ENCODE measurements at regions not wholly inside any gene's neighbourhood (a gene's known extent, or its start where the extent isn't known, plus 50 kb on each side); places are given as distances from the start of the nearest gene placed in this dataset.
"Not testable (repeated sequence)": the region's sequence is repeated elsewhere in the genome, so short reads cannot be mapped to it uniquely, and the experiment has no call there.

DNA sequence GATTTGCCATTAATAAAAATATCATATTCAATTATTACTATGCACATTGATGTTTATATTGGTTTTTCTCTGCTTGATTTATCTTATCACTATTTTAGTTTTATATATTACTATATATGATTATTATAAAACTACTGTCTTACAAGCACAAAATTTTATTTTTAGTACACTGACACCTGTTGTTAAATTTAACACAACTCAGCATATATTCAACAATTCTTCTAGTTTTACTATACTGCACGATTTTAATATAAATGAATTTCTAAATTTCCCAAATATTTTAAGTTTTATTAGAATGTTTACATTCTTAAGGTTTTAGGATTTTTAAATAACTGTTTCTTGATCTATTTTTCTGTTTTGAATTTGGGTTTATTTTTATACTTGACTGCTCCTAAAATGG lies 889.8 kb upstream of the GJE1 start:
- DNase-seq, result no peak

DNA sequence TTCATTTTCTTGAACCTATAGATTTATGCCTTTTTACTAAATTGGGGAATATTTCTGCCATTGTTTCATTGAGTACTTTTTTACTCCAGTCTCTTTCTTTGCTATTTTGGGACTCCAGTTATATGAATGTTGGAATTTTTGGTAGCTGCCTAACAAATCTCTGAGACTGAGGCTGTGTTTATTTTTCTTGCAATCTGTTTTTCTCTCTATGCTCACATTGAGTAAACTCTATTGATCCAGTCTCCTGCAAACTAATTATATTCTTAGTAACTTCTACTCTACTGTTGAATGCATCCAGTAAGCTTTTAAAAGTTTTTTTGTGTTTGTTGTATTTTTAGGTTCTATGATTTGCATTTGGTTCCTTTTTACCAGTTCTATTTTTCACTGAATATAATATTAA lies 903.4 kb upstream of the GJE1 start:
- DNase-seq, result no peak

DNA sequence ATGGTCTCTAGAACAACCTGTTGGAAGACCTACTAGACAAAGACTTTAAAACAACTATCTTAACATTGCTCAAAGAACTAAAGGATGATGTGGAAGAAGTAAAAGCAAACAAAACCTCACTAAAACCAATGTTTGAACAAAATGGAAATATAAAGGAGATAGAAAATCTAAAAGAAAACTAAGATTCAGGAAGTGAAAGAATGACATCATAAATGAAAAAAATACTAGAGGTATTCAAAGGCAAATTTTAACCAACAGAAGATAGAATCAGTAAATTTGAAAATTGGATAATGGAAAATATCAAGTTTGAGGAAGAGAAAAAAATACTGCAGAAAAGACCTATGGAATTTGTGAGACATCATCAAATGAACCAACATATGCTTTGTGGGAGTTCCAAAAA lies 914.1 kb upstream of the GJE1 start:
- DNase-seq, result no peak

DNA sequence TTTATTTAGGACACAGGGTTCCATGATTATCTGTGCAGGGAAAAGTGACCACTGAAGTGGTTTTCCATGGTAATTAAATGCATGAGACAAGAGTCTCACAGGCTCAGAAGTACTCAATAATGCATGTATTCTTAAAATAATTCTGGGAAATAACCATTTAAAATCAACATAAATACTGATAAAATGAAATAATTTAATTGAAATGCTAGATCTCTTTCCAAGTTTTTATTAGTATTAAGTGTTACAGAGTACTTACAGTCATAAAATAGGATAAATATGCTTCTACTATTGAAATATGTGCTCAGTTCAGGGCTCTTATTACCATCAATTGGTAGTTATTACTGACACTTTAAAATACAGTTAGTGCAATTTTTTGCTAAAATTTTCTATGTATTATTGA lies 916.0 kb upstream of the GJE1 start:
- DNase-seq, result no peak

DNA sequence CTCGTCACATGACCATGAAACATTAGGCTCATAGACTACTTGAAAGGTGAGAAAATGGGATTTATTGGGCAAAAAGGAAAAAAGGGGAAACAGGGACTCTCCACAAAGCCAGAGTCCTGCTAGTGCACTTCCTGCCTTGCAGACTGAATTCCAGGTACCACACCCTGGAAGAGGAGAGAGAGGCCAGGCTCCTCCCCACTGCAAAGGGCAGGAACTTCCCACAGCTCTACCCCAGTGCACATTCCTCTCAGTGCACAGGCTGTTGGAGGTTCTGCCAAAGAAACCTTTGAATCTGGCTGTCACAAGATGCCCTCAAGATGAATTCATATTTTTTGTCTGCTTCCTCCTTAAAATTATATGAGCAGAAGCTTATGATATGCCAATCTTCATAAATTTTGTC lies 920.4 kb upstream of the GJE1 start:
- no peak for DNase-seq

DNA sequence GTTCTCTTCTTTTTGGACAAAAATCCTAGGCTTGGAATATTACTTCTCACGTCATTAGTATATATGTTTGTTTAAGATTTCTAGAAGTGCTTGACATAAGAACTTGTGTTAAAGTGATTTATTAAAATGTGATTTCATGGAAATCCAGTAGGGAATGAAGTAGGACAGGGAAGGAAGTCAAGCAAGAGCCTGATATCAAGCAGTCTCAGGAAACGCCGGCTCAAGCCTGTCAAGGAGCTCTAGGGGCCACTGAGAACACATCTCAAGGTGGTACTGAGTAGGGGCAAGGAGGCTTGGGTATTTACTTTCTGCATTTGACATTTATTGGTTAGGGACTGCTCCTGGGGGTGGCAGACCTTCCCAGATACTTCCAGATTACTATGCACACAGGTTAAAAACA lies 920.9 kb upstream of the GJE1 start:
- no peak for DNase-seq

DNA sequence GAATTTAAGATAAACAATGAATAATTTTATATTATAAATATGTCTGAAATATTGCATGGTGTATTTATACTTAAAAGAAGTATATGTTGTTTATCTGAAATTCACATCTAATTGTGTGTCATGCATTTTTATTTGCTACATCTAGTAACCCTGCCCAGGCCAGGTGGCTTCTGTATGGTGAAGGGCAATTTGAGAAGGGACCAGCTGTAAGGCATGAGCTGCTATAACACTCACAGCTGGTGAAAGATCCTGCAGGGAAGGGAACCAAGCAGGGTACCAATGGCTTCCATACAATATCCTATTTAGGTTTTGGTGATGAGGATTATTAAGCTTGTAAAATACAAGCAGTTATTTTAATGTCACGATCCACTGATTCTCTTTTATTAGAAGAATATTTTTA lies 921.8 kb upstream of the GJE1 start:
- peak; percentile 64 for DNase-seq

DNA sequence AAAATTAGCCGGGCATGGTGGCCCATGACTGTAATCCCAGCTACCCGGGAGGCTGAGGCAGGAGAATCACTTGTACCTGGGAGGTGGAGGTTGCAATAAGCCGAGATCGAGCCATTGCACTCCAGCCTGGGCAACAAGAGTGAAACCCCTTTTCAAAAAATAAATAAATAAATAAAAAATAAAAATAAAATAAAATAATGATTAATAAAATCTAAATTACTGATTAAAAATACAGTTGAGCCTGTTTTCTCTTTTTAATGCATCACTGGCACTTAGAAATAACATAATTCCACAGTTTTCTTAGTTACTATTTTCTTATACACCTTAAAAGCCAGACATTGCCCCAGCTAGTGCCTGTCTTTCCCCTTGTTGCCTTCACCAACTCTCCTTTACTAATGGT lies 922.8 kb upstream of the GJE1 start:
- no peak for DNase-seq

DNA sequence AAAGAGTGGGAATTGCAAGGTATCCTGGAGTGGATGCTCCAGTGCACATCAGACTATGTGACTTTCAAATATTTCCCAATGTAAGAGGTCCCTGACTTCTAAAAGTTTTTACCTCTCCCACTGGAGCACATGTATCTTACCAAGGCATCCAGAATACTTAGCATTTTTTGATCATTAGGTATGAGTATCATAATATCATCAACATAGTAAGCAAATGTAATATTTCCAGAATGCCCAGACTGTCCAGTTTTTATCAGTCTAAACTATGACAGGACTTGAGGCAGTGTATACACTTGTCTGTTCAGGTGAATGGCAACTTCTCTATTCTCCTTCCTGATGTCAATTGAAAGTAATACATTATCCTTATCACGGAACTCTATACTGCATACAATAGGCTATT lies 924.6 kb upstream of the GJE1 start:
- DNase-seq, result no peak

DNA sequence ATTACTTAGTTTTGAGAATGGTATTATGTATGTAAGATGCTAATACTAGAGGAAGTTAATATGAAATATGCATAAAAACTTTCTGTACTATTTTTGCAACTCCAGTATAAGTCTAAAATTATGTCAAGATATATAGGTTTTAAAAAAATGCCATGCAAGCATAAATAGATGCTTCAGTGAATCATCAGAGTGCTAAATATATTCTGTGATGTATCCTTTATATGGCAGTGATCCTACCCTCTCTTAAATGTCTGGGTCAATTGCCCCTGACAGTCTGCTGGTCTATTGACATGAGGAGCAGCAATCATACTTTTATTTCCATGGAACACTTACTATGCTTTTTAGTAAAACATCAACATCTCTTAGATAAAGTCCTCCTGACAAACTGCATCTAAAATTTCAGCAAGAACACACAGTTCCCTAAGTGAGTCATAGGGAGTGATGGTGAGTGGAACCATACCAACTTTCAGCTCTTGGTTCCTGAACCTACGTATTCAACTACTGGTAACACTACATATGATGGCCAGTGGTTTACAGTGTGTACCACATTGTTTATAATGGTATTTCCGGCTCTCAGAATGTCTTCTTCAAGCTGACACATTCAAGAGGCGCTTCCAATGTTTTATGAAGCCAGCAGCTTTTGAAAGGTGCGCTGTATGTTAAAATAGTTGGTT lies 928.7 kb upstream of the GJE1 start:
- no peak for DNase-seq

DNA sequence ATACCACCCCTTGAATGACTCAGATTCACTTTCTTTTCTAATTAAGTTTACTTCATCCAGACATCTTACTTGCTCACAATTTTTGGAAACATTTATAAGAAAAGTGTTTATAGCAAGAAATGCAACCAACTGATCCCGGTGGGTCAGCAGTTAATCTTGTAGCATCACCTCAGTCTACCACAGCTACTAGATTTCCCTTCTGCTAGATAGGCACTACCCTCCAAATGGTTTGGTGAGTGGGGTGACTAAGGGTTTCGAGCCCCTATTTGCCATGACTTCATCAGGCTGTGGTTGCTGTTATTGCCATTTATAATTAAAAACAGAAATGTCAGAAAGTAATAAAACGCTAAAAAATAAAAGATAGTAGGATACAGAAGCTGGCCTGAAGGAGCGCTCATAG lies 930.1 kb upstream of the GJE1 start:
- DNase-seq, result no peak

DNA sequence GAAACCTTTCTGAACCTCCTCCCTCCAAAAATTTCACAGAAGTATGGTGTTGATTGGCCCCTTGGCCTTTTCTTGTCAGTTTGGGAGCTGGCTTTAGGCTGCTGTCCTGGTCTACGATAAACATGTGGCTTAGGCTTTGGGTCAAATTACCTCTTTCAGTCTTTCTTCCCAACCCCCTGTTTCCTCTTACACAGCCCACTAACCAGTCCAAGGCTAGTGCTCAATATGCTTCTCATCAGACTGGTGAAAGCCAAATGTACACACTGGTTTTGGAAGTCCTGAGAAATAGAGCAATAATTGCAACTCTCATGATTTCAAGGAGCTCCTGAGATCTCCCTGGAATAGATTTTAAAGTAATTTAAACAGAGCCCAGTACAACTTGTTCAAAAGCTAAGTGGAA lies 933.7 kb upstream of the GJE1 start:
- DNase-seq, result peak; percentile 8

DNA sequence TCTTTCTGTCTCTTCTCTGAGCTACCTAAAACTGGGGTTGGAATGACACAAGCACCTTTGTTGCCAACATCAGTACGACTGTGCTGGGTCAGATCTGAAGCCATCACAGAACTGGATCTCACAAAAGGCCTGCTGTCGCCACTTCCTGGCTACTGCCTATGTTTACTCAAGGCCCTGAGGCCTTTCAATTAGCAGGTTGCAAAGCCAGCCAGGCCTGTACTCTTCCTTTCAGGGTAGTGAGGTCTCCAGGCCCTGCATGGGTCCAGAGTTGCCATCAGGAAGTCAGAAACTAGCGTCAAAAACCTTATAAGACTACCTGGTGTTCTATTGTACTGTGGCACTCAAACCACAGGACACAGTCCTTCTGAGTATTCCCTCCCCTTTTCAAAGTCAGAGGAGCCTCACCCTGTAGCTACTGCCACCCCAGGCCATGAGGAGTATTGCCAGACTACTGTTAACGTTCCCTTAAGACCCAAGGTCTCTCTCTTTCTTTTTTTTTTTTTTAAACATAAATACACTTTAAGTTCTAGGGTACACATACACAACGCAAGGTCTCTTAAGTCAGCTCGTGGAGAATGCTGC lies 937.4 kb upstream of the GJE1 start:
- no peak for DNase-seq

DNA sequence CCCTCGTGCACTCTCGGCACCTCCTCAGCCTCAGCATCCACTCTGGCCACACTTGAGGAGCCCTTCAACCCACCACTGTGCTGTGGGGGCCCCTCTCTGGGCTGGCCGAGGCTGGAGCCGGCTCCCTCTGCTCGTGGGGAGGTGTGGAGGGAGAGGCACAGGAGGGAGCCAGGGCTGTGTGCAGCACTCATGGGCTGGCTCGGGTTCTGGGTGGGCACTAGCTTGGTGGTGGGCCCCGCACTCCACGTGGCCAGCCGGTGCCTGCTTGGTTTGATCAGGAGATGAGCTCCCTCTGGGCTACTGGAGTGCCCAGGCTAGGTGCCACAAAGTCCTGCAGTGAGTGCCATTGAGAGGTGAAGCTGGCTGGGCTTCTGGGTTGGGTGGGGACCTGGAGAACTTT lies 949.4 kb upstream of the GJE1 start:
- no peak for DNase-seq

DNA sequence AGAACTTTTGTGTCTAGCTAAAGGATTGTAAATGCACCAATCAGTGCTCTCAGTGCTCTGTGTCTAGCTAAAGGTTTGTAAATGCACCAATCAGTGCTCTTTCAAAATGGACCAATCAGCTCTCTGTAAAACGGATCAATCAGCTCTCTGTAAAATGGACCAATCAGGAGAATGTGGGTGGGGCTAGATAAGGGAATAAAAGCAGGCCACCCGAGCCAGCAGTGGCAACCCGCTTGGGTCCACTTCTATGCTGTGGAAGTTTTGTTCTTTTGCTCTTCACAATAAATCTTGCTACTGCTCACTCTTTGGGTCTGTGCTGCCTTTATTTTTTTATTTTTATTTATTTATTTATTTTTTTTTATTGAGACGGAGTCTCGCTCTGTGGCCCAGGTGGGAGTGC lies 957.3 kb upstream of the GJE1 start:
- not testable (repeated sequence) for DNase-seq

DNA sequence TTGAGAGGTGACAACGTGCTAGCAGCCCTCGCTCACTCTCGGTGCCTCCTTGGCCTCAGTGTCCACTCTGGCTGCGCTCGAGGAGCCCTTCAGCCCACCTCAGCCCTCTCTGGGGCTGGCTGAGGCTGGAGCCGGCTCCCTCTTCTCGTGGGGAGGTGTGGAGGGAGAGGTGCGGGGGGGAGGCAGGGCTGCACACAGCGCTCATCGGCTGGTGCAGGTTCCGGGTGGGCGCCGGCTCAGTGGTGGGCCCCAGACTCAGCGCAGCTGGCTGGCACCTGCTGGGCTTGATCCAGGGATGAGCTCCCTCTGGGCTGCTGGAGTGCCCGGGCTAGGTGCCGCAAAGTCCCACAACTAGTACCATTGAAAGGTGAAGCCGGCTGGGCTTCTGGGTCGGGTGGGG lies 957.8 kb upstream of the GJE1 start:
- DNase-seq, result no peak

DNA sequence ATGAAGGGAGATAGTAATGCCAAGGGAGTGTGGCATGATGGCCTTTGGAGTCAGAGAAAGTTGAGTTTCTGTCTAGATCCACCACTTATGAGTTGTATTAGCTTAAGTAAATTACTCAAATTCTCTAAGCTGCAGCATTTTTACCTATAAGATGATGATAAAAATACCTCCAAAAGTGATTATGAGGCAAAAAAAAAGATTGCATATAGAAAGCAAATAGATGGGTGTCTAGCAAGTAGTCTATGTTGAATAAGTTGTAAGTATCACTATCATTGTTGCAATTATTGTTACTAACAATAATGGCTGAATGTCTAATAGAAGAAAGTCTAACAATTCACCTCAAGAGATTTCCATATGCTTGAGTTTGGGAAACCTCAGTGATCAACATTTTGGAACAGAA lies 959.2 kb upstream of the GJE1 start:
- DNase-seq, result no peak

DNA sequence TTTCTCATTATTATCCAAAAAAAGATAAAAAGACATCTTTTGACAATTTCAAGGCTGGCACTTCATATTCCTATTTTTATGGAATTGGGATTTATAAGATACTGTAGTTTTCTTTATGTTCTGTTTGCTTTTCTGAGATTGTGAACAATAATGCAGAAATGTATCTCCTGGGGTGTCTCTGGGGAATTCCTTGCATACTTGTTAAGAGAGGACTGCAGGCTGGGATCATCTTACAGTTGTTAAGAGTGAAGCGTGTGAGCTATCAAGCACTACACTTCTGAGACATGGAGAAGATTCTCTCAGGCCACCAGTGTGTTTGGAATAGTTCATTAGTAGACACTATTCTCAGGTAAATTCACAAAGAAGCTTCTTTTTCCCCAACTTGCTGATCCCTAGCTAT lies 963.3 kb upstream of the GJE1 start:
- peak; percentile 4 for DNase-seq

DNA sequence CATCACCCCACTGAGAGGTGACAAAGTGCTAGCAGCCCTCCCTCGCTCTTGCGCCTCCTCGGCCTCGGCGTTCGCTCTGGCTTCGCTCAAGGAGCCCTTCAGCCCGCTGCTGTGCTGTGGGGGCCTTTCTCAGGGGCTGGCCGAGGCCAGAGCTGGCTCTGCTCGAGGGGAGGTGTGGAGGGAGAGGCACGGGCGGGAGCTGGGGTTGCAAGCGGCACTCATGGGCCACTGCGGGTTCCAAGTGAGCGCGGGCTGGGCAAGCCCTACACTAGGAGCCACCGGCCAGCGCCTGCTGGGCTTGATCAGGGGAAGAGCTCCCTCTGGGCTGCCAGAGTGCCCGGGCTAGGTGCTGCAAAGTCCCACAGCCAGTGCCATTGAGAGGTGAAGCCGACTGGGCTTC lies 964.8 kb upstream of the GJE1 start:
- DNase-seq, result no peak

DNA sequence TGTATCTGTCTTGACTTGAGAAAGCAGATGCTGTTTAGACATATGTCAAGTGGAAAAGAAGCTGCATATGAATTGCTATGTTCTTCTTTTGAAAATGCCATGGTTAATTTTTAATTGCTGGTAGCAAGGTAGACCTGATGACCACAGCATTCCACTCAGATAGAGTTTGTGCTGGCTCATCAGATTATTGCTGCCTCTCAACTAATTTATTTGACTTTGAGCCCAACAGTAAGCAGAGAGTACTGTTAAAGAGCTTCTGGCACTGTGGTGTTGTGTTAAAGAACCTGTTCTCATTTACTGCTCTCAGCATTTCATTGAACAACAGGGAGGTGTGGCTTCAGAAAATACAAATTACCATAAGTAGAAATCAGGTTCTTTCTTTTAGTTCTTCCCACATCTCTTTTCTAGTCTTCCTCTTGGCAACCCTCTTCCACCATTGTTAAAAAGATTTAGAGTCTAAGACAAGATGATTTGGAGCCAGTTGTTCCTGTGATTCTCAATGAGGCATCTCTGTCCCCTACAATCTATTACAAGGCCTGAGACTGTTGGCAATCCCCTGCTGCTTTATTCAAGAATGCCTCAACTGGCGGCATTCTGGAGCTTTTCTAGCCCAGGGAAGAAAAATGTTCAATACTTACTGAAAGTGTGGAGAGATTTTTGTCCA lies 967.6 kb upstream of the GJE1 start:
- DNase-seq, result no peak

DNA sequence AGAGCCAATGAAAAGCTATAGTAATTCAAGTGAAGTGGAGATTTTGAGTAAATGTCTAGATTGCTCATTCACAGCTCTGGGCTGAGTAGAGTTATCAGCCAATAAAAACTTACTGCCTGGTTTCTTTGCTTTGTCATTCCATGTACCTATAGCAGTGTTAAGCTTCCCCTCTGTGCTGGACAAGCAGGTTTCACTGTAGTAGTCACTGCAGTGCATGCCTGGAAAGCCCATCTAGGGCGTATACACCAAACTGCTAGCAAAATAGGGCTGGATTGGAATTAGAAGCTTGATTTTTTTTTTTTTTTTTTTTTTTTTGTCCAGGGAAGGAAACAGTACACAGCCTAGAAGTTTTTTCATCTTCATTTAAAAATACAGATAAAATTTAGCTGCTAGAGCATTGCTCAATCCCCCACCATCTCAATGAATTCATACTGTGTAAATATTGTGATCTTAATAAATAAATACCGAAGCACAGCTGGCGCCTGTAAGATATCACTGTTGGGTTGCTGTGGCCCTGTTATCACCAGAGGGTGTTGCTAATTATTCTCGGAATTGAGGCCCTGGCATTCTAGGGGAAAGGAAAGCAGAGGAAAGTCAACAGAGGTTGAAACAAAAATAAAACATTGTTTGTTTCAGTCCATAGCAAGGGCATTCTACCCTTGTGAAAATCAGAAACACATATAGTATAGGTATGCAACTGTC lies 968.5 kb upstream of the GJE1 start:
- no peak for DNase-seq

DNA sequence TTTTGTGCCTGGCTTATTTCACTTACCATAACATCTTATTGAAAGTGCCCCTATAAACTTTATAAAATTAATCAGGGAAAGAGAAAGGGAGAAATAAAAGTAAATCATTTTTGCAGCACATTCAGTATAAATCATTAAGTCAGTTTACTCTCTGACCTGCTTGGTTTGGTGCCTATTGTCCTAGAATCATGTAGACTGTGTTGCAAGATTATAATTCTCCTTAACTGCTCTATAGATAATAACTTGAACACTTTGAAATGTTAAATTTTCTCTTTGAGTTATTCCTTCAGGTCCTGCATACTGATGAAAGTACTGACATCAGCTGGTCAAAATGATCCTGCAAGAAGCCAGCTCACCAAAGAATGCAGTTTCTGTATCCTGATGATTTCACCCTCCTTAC lies 969.6 kb upstream of the GJE1 start:
- no peak for DNase-seq

DNA sequence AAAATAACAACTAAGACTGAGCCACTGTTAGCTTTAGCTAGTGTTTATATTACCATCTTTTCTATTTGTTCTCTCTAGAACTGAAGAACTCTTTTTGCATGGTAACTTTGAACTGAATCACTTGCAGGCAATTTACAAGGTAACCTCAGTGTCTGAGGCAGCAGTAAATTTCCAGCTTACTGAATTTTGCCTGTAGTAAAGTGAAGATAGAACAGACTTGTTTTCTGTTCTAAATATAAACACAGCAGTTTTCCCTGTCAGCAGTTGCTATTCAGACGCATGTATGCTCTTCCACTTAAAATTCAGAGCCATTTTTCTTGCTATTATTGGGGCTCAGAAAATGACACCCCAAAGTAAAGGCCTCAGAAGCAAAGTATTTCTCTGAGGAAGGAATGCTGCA lies 974.0 kb upstream of the GJE1 start:
- DNase-seq, result no peak

DNA sequence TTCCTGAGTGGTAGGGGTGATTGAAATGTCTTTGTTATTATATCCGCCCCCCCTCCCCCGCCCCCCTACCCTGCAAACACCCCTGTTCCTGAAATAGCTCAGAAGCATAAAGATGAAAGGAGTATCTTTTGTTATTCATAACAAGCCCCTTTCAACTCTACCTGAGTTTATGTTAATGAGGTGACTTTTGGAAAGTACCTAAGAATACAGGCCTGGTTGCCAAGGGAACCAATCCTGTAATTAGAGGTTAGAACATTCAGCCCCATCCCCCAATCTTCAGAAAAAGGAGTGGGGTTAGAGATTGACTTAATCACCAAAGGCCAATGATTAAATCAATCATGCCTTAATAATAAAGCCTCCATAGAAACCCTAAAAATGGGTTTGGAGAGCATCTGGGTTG lies 979.2 kb upstream of the GJE1 start:
- DNase-seq, result no peak

Measured in tongue (tissue), 1 donor.